K562 (cell line): ENCODE measurements at regions not wholly inside any gene's neighbourhood (a gene's known extent, or its start where the extent isn't known, plus 50 kb on each side); places are given as distances from the start of the nearest gene placed in this dataset.

Experiments used
- ATAC-seq: fragments of 200-7000 bp; cut with Tn5 transposase; 3 replicates; pipeline ENCODE4 v1.9.1; 2020; ENCODE audit warnings: moderate library complexity
- BruUV-seq: library from RNA; stranded (reverse); fragments of 400-500 nt; replicated peaks from 2 replicates; lab custom pipeline; 2021; lab: Mats Ljungman, UMichigan
- CTCF ChIA-PET: fragments of 300-600 bp; formaldehyde crosslinking; extraction: SDS; loops from one replicate; lab custom pipeline; 2021; ENCODE audit warnings: low intra/inter-chr PET ratio; lab: Yijun Ruan, JAX
- POLR2A ChIA-PET: fragments of 300-600, 350-650 bp; sonication (Branson Sonifier 250); formaldehyde crosslinking; extraction: SDS; loops from one replicate; lab custom pipeline; 2021; ENCODE audit warnings: antibody characterized with exemption, inconsistent platforms; lab: Yijun Ruan, JAX
- DNase-seq, 4 experiments: peaks; one replicate each; pipeline versions ENCODE4 v3.0.0 to v3.0.0-alpha.2; 2011 to 2018; ENCODE audit warnings: low spot score in 3 of 4, mixed read lengths in 3 of 4; ENCODE audit errors: extremely low read depth in 1 of 4
- FAIRE-seq: peaks from 2 replicates; lab custom pipeline; 2011; peaks lifted over from hg19 to GRCh38; lab: Jason Lieb, UNC
- H2AFZ ChIP-seq: 2 replicates; pipeline ENCODE4 v1.6.0; 2011; ENCODE audit warnings: low read depth, low read length, control low read depth, inconsistent platforms
- H3K27ac ChIP-seq: fragments of 200-600 bp; 3 replicates; pipeline ENCODE4 v1.8.0; 2011; ENCODE audit warnings: low read depth, mild to moderate bottlenecking, control low read depth, inconsistent platforms, low read length, moderate library complexity, mixed read lengths; ENCODE audit errors: extremely low read depth
- H3K27me3 ChIP-seq, 2 experiments: fragments of 300-600 bp in 1 of 2; 2 replicates in 1 of 2; 3 replicates in 1 of 2; pipeline versions ENCODE4 v1.6.0 to v1.8.0; 2011; ENCODE audit warnings: inconsistent platforms in 2 of 2, low read length in 2 of 2, mild to moderate bottlenecking in 1 of 2, mixed read lengths in 1 of 2, moderate library complexity in 1 of 2; ENCODE audit not compliant: control insufficient read depth in 2 of 2, insufficient read depth in 2 of 2
- H3K36me3 ChIP-seq: fragments of 300-600 bp; 3 replicates; pipeline ENCODE4 v1.8.0; 2011; ENCODE audit warnings: mild to moderate bottlenecking, low read length, inconsistent platforms; ENCODE audit not compliant: control insufficient read depth, insufficient read depth
- H3K4me1 ChIP-seq, 2 experiments: fragments of 200-600 bp in 1 of 2; replicated peaks in 1 of 2; 2 replicates in 1 of 2; 3 replicates in 1 of 2; pipeline versions ENCODE4 v1.5.1 to v1.8.0; 2011; ENCODE audit warnings: inconsistent platforms in 2 of 2, low read length in 2 of 2, mild to moderate bottlenecking in 1 of 2, mixed read lengths in 1 of 2, moderate library complexity in 1 of 2; ENCODE audit not compliant: control insufficient read depth in 2 of 2, insufficient read depth in 2 of 2
- H3K4me2 ChIP-seq: 2 replicates; pipeline ENCODE4 v1.6.1; 2011; ENCODE audit warnings: low read length, control low read depth, inconsistent platforms, mixed read lengths; ENCODE audit not compliant: insufficient read depth
- H3K4me3 ChIP-seq: fragments of 200-600 bp; sonication (generic), shearing (Covaris generic); 2 replicates; pipeline ENCODE4 v1.5.1; 2016; ENCODE audit warnings: control low read depth, inconsistent platforms
- H3K79me2 ChIP-seq: fragments of 200-600 bp; 3 replicates; pipeline ENCODE4 v1.8.0; 2011; ENCODE audit warnings: low read length, inconsistent platforms; ENCODE audit not compliant: control insufficient read depth, insufficient read depth
- H3K9ac ChIP-seq, 2 experiments: 2 replicates each; pipeline versions ENCODE4 v1.6.0 to v1.6.1; 2011; ENCODE audit warnings: low read depth in 2 of 2, low read length in 2 of 2, control low read depth in 1 of 2, inconsistent platforms in 1 of 2, mild to moderate bottlenecking in 1 of 2, mixed read lengths in 1 of 2; ENCODE audit not compliant: insufficient read depth in 1 of 2
- H3K9me1 ChIP-seq: one replicate; pipeline ENCODE4 v1.6.0; 2011; ENCODE audit warnings: inconsistent platforms, mild to moderate bottlenecking, low read length, moderate library complexity; ENCODE audit not compliant: control insufficient read depth, insufficient read depth
- H3K9me3 ChIP-seq: replicated peaks from 2 replicates; pipeline ENCODE4 v1.5.1; 2011; ENCODE audit warnings: low read depth, low read length, inconsistent platforms; ENCODE audit not compliant: control insufficient read depth, insufficient read depth
- H4K20me1 ChIP-seq: replicated peaks from 2 replicates; pipeline ENCODE4 v1.6.1; 2011; ENCODE audit warnings: low read length, inconsistent platforms, mixed read lengths; ENCODE audit not compliant: control insufficient read depth, insufficient read depth
- ARNT ChIP-seq, 2 experiments: fragments of 450-650 bp; IDR thresholded peaks; 2 replicates each; pipeline ENCODE4 v1.6.1; 2016; ENCODE audit warnings: mild to moderate bottlenecking in 1 of 2
- ATF4 ChIP-seq: fragments of 450-650 bp; formaldehyde crosslinking; IDR thresholded peaks from 2 replicates; pipeline ENCODE4 v1.4.0; 2022; ENCODE audit warnings: mild to moderate bottlenecking, moderate library complexity
- BCL6 ChIP-seq: fragments of 250-450 bp; sonication (Bioruptor Pico); IDR thresholded peaks from 2 replicates; pipeline ENCODE4 v1.4.0; 2020
- CREBBP ChIP-seq: IDR thresholded peaks from one replicate; pipeline ENCODE4 v1.6.1; 2012; ENCODE audit warnings: low read depth, mild to moderate bottlenecking, control low read depth, inconsistent platforms, low read length
- FOXM1 ChIP-seq, 2 experiments: fragments of 450-650 bp in 1 of 2; sonication (generic) in 1 of 2; formaldehyde crosslinking in 1 of 2; IDR thresholded peaks; 2 replicates each; pipeline versions ENCODE4 v1.6.1 to v1.9.0; 2017 to 2022; ENCODE audit warnings: low read depth in 2 of 2, mild to moderate bottlenecking in 2 of 2, missing genetic modification reagents in 1 of 2, moderate library complexity in 1 of 2
- RBFOX2 ChIP-seq: fragments of 200-400 bp; formaldehyde crosslinking; IDR thresholded peaks from 2 replicates; pipeline ENCODE4 v1.6.1; 2017; ENCODE audit warnings: low read depth, mild to moderate bottlenecking, low read length, moderate library complexity
- SIN3B ChIP-seq: fragments of 450-650 bp; IDR thresholded peaks from 2 replicates; pipeline ENCODE4 v1.6.1; 2017; ENCODE audit warnings: low read depth, mild to moderate bottlenecking, moderate library complexity
- STAT5A ChIP-seq: IDR thresholded peaks from 2 replicates; pipeline ENCODE4 v1.6.1; 2012; ENCODE audit warnings: low read length, inconsistent platforms, borderline replicate concordance
- TEAD4 ChIP-seq, 2 experiments: sonication (generic) in 1 of 2; formaldehyde crosslinking in 1 of 2; IDR thresholded peaks; 2 replicates each; pipeline versions ENCODE4 v1.6.1 to v1.8.0; 2012 to 2022; ENCODE audit warnings: borderline replicate concordance in 1 of 2, inconsistent platforms in 1 of 2, low read length in 1 of 2, mild to moderate bottlenecking in 1 of 2, missing genetic modification reagents in 1 of 2
- XRCC4 ChIP-seq: IDR thresholded peaks from one replicate; pipeline ENCODE4 v1.6.1; 2011; ENCODE audit not compliant: insufficient read depth, insufficient read length; ENCODE audit errors: extremely low read depth
- ZNF717 ChIP-seq: fragments of 250-450 bp; sonication (Bioruptor Pico); IDR thresholded peaks from 2 replicates; pipeline ENCODE4 v1.5.0; 2021
- WGBS: fragments of 100-300 bp; shearing (Covaris generic); methylation state at CpG from one replicate; pipeline ENCODE4 v1.1.6; 2016; ENCODE audit warnings: low coverage, mixed read lengths; ENCODE audit not compliant: insufficient coverage; ENCODE audit errors: missing lambda C conversion rate; 5-methylcytosine and 5-hydroxymethylcytosine counted together
- in situ Hi-C: fragments of 300-500 bp; cut with MboI; formaldehyde crosslinking; loops from 4 replicates; pipeline ENCODE4 v1.15.0; 2018; ENCODE audit warnings: inconsistent platforms, mixed read lengths
- intact Hi-C: fragments of 100-400 bp; cut with micrococcal nuclease; formaldehyde crosslinking; loops from 2 replicates; pipeline ENCODE4 v1.14.2; 2022

- TF ChIP-seq FOXM1 (IDR thresholded peaks at IDR 0.05; ENCODE audit: low read depth) = no peak
- TF ChIP-seq FOXM1 (CRISPR knock-in tag; IDR thresholded peaks at IDR 0.05; ENCODE audit: low read depth) = no peak
- TF ChIP-seq STAT5A = no peak
- no peak for TF ChIP-seq SIN3B
- TF ChIP-seq BCL6 (CRISPR knock-in tag) = no peak
- no peak for TF ChIP-seq ZNF717
- no peak for TF ChIP-seq TEAD4 (IDR thresholded peaks at IDR 0.05; ENCODE audit: low read length)
- TF ChIP-seq TEAD4 (CRISPR knock-in tag; IDR thresholded peaks at IDR 0.05; ENCODE audit: borderline replicate concordance) = no peak
These were observed 202.2 kb upstream of the PCSK2 start (continued) for GRCh38 chr20:17024513-17025119.

GRCh38 chr20:17026346-17026745 is 200.5 kb upstream of the PCSK2 start:
- H3K9ac ChIP-seq = no peak overlapping the region
- POLR2A ChIA-PET = no interaction called here
- intact Hi-C loops = no loop called here
- in situ Hi-C loops = no loop called here
- no TSS peak for BruUV-seq
- H3K27me3 ChIP-seq = no peaks in the 10 kb centered on the region
- H3K4me1 ChIP-seq = no peaks in the 10 kb centered on the region
- H3K4me2 ChIP-seq = no peak overlapping the region
- TF ChIP-seq CREBBP (no peak), XRCC4 (no peak), RBFOX2 (no peak), ARNT (IDR thresholded peaks at IDR 0.05) (no peak), ATF4 (CRISPR knock-in tag) (no peak)
- WGBS = no CpG with 5 or more reads among the region's 2 CpGs
- CTCF ChIA-PET = no interaction called here
- H3K9me1 ChIP-seq = no peaks in the 10 kb centered on the region
- H3K36me3 ChIP-seq = no peaks in the 10 kb centered on the region
- no peak overlapping the region for H3K4me3 ChIP-seq
- no peaks in the 10 kb centered on the region for H3K79me2 ChIP-seq
- H3K27ac ChIP-seq = no peak overlapping the region
- H4K20me1 ChIP-seq = no peaks in the 10 kb centered on the region
- ATAC-seq = no peak
- H3K9me3 ChIP-seq = no peaks in the 10 kb centered on the region
- H2AFZ ChIP-seq = no peak overlapping the region
- no peak for FAIRE-seq
- no peak for DNase-seq
